ENCODE measurements at regions not wholly inside any gene's neighbourhood (a gene's known extent, or its start where the extent isn't known, plus 50 kb on each side); places are given as distances from the start of the nearest gene placed in this dataset.

DNA sequence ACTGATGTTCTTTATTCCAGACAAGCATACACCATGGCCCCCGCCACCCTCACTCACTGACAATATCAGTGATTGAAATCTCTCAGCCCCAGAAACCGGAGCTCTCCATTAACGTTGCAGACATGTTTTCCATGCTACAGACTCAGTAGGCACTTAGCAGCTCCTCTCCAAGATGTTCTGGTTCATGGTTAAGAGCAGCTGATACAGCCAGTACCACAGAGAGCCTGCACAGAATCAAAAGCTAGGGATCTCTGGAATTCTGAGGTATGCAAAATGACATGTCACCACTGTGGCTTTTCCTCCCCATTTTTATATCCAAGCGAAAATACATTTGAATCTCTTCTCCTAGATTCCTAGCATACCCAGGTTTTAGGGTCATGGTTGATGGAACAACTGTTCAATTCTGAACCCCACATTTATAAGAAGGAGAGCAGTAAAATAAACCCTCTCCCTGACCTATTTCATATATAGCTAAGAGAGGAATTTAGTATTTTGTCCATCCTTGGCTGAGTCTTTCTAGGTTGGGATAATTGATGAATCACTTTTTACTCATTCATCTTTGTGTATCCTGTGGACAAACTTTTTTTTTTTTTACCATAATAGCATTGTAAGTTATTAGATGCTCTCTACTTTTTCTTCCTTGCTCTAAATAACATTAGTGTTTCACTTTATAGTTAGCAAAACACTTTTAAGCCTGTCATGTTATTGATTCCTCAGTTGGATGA is 488.4 kb upstream of the PIK3C3 start:
- Histone ChIP-seq H3K79me2 (ENCODE audit: insufficient read depth, low read depth) (no peaks in the 10 kb centered on the region), H3K9ac (no peak overlapping the region), H3K27me3 (ENCODE audit: insufficient read depth, low read depth) (no peaks in the 10 kb centered on the region), H3K36me3 (ENCODE audit: insufficient read depth) (no peaks in the 10 kb centered on the region), H3K27ac (no peak overlapping the region), H3K4me1 (ENCODE audit: low read depth, poor library complexity, severe bottlenecking) (no peaks in the 10 kb centered on the region), H4K20me1 (ENCODE audit: insufficient read depth) (no peaks in the 10 kb centered on the region), H3K4me2 (no peak overlapping the region), H3K4me3 (IDR thresholded peaks at IDR 0.05; ENCODE audit: insufficient read depth, low read depth, low read length) (no peak overlapping the region), H2AFZ (ENCODE audit: low read depth) (no peak overlapping the region)
- TF ChIP-seq, protein P1, sequence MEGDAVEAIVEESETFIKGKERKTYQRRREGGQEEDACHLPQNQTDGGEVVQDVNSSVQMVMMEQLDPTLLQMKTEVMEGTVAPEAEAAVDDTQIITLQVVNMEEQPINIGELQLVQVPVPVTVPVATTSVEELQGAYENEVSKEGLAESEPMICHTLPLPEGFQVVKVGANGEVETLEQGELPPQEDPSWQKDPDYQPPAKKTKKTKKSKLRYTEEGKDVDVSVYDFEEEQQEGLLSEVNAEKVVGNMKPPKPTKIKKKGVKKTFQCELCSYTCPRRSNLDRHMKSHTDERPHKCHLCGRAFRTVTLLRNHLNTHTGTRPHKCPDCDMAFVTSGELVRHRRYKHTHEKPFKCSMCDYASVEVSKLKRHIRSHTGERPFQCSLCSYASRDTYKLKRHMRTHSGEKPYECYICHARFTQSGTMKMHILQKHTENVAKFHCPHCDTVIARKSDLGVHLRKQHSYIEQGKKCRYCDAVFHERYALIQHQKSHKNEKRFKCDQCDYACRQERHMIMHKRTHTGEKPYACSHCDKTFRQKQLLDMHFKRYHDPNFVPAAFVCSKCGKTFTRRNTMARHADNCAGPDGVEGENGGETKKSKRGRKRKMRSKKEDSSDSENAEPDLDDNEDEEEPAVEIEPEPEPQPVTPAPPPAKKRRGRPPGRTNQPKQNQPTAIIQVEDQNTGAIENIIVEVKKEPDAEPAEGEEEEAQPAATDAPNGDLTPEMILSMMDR (conservative IDR thresholded peaks at IDR 0.05; ENCODE audit: low read depth, low read length) = no peak

DNA sequence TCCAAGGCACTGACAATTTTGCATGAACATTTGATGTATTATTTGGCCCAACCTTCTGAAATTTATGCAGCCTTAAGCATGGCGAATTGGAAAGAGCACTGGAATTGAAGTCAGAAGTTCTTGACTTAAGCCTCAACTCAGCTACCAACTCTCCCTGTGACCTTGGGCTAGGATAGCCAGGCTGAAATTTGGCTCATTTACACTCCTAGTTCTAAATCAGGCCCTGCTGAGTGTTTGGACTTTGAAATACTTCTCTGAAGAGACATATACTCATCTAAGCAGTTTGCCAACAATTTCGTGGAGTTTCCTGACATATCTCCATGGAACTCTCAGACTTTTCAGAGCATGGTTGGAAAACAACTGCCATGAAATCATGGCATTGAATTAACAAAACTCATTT is 489.6 kb upstream of the PIK3C3 start:
- TF ChIP-seq, protein P1 (conservative IDR thresholded peaks at IDR 0.05; ENCODE audit: low read depth, low read length) = no peak
- Histone ChIP-seq H3K27ac (no peak overlapping the region), H2AFZ (ENCODE audit: low read depth) (no peak overlapping the region)

DNA sequence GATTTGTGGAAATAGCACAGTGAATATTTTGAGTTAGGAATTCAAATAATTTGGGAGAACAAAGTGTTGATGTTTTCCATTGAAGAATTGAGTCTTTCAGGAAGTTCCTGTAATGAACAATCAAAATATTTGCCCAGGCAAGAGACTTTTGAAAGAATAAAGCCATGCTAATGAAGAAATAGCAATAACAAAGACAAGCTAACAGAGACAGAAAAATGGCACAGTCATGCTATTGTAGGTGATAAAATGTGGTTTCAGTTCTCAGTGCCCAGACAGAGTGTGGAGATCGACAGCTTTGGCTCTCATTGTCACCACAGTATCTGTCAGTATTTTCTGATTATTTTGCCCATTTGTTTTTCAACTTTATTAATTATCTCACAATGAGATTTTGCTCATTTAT is 490.8 kb upstream of the PIK3C3 start:
- H3K4me3 ChIP-seq (IDR thresholded peaks at IDR 0.05; ENCODE audit: insufficient read depth, low read depth, low read length) = no peak overlapping the region
- H3K27ac ChIP-seq = no peak overlapping the region
- no peaks in the 10 kb centered on the region for H3K4me1 ChIP-seq (ENCODE audit: low read depth, poor library complexity, severe bottlenecking)

More for the DNA sequence above, 489.6 kb upstream of the PIK3C3 start:
- Histone ChIP-seq H4K20me1 (ENCODE audit: insufficient read depth) (no peaks in the 10 kb centered on the region), H3K79me2 (ENCODE audit: insufficient read depth, low read depth) (no peaks in the 10 kb centered on the region), H3K9ac (no peak overlapping the region), H3K4me2 (no peak overlapping the region), H3K4me1 (ENCODE audit: low read depth, poor library complexity, severe bottlenecking) (no peaks in the 10 kb centered on the region), H3K36me3 (ENCODE audit: insufficient read depth) (no peaks in the 10 kb centered on the region), H3K4me3 (IDR thresholded peaks at IDR 0.05; ENCODE audit: insufficient read depth, low read depth, low read length) (no peak overlapping the region), H3K27me3 (ENCODE audit: insufficient read depth, low read depth) (no peaks in the 10 kb centered on the region)

DNA sequence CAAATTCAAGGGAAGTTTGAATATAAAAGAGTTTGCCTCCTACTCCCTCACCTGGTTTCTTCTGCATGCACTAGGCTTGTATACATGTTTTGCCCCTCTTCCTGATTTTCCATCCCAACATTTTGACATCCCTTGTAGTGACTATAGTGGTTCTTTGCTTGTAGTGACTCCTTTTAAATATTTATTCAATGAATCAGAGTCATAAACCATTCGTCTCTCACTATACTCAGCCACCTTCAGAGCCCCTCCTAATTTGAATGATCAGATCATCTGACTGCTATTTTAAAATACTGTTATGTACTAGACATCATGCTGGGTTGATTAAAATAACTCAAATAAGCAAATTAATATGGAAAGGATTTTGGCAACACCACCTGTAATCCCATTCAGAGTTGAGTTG is 492.1 kb upstream of the PIK3C3 start:
- Histone ChIP-seq H3K36me3 (ENCODE audit: insufficient read depth) (no peaks in the 10 kb centered on the region), H2AFZ (ENCODE audit: low read depth) (no peak overlapping the region), H3K9ac (no peak overlapping the region), H3K4me2 (no peak overlapping the region), H3K4me3 (IDR thresholded peaks at IDR 0.05; ENCODE audit: insufficient read depth, low read depth, low read length) (no peak overlapping the region), H3K79me2 (ENCODE audit: insufficient read depth, low read depth) (no peaks in the 10 kb centered on the region), H3K27ac (no peak overlapping the region), H3K27me3 (ENCODE audit: insufficient read depth, low read depth) (no peaks in the 10 kb centered on the region), H3K4me1 (ENCODE audit: low read depth, poor library complexity, severe bottlenecking) (no peaks in the 10 kb centered on the region), H4K20me1 (ENCODE audit: insufficient read depth) (no peaks in the 10 kb centered on the region)
- TF ChIP-seq, protein P1 (conservative IDR thresholded peaks at IDR 0.05; ENCODE audit: low read depth, low read length) = no peak

More for the DNA sequence above, 490.8 kb upstream of the PIK3C3 start:
- H3K27me3 ChIP-seq (ENCODE audit: insufficient read depth, low read depth) = no peaks in the 10 kb centered on the region
- H3K9ac ChIP-seq = no peak overlapping the region
- no peaks in the 10 kb centered on the region for H4K20me1 ChIP-seq (ENCODE audit: insufficient read depth)
- TF ChIP-seq, protein P1 (conservative IDR thresholded peaks at IDR 0.05; ENCODE audit: low read depth, low read length) = no peak
- H3K36me3 ChIP-seq (ENCODE audit: insufficient read depth) = no peaks in the 10 kb centered on the region
- no peak overlapping the region for H3K4me2 ChIP-seq
- no peaks in the 10 kb centered on the region for H3K79me2 ChIP-seq (ENCODE audit: insufficient read depth, low read depth)
- H2AFZ ChIP-seq (ENCODE audit: low read depth) = no peak overlapping the region
